GM19372 (cell line): ENCODE measurements at regions not wholly inside any gene's neighbourhood (a gene's known extent, or its start where the extent isn't known, plus 50 kb on each side); places are given as distances from the start of the nearest gene placed in this dataset.
"Not testable (repeated sequence)": the region's sequence is repeated elsewhere in the genome, so short reads cannot be mapped to it uniquely, and the experiment has no call there.

Source experiments
- ATAC-seq: cut with Tn5 transposase; IDR thresholded peaks from one replicate; pipeline ENCODE4 v1.9.1; 2021; ENCODE audit warnings: mild to moderate bottlenecking, low read depth, moderate library complexity; ENCODE audit not compliant: unreplicated experiment

GRCh38 chr3:103134023-103134724 lies 699.4 kb downstream of the ZPLD1 start:
- ATAC-seq: no peak

GRCh38 chr3:103136621-103137020 lies 701.8 kb downstream of the ZPLD1 start:
- no peak for ATAC-seq

- no peak for ATAC-seq
These were observed 703.0 kb downstream of the ZPLD1 start for GRCh38 chr3:103137830-103138229.

GRCh38 chr3:103158183-103158582 lies 723.4 kb downstream of the ZPLD1 start:
- ATAC-seq: no peak

GRCh38 chr3:103166890-103167289 lies 732.1 kb downstream of the ZPLD1 start:
- ATAC-seq: no peak

GRCh38 chr3:103167850-103168249 lies 733.0 kb downstream of the ZPLD1 start:
- ATAC-seq: no peak

GRCh38 chr3:103169289-103169688 lies 734.5 kb downstream of the ZPLD1 start:
- ATAC-seq: no peak

GRCh38 chr3:103170651-103171050 lies 735.8 kb downstream of the ZPLD1 start:
- no peak for ATAC-seq

GRCh38 chr3:103173940-103174339 lies 739.1 kb downstream of the ZPLD1 start:
- ATAC-seq: no peak

GRCh38 chr3:103181160-103181559 lies 746.3 kb downstream of the ZPLD1 start:
- no peak for ATAC-seq

GRCh38 chr3:103184772-103185171 lies 750.0 kb downstream of the ZPLD1 start:
- no peak for ATAC-seq

- ATAC-seq: no peak
These were observed 755.1 kb downstream of the ZPLD1 start for GRCh38 chr3:103189941-103190340.

- no peak for ATAC-seq
These were observed 760.4 kb downstream of the ZPLD1 start for GRCh38 chr3:103195216-103195615.

- no peak for ATAC-seq
These were observed 768.6 kb downstream of the ZPLD1 start for GRCh38 chr3:103203441-103203840.

GRCh38 chr3:103210583-103210982 lies 775.8 kb downstream of the ZPLD1 start:
- no peak for ATAC-seq

GRCh38 chr3:103218146-103218545 lies 783.3 kb downstream of the ZPLD1 start:
- peak; percentile 99 for ATAC-seq

- ATAC-seq: no peak
These were observed 784.0 kb downstream of the ZPLD1 start for GRCh38 chr3:103218793-103219192.

GRCh38 chr3:103227651-103228050 lies 792.8 kb downstream of the ZPLD1 start:
- no peak for ATAC-seq

GRCh38 chr3:103247459-103247858 lies 812.6 kb downstream of the ZPLD1 start:
- ATAC-seq: no peak

GRCh38 chr3:103254827-103255226 lies 820.0 kb downstream of the ZPLD1 start:
- ATAC-seq: not testable (repeated sequence)

- ATAC-seq: no peak
These were observed 834.5 kb downstream of the ZPLD1 start for GRCh38 chr3:103269287-103269686.

GRCh38 chr3:103271575-103271974 lies 836.8 kb downstream of the ZPLD1 start:
- ATAC-seq: no peak
